ENCODE measurements at regions not wholly inside any gene's neighbourhood (a gene's known extent, or its start where the extent isn't known, plus 50 kb on each side); places are given as distances from the start of the nearest gene placed in this dataset.

- TF ChIP-seq, protein P1, sequence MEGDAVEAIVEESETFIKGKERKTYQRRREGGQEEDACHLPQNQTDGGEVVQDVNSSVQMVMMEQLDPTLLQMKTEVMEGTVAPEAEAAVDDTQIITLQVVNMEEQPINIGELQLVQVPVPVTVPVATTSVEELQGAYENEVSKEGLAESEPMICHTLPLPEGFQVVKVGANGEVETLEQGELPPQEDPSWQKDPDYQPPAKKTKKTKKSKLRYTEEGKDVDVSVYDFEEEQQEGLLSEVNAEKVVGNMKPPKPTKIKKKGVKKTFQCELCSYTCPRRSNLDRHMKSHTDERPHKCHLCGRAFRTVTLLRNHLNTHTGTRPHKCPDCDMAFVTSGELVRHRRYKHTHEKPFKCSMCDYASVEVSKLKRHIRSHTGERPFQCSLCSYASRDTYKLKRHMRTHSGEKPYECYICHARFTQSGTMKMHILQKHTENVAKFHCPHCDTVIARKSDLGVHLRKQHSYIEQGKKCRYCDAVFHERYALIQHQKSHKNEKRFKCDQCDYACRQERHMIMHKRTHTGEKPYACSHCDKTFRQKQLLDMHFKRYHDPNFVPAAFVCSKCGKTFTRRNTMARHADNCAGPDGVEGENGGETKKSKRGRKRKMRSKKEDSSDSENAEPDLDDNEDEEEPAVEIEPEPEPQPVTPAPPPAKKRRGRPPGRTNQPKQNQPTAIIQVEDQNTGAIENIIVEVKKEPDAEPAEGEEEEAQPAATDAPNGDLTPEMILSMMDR (IDR thresholded peaks at IDR 0.05; ENCODE audit: extremely low read depth, low read depth, low read length), result no peak
- H3K4me1 ChIP-seq (ENCODE audit: insufficient read depth, low read length), result peaks cover 18% of the 10 kb centered on the region
- peak overlapping the region; percentile 54 for H3K4me2 ChIP-seq (ENCODE audit: insufficient read depth, low read length)
- no peaks in the 10 kb centered on the region for H3K9me3 ChIP-seq (ENCODE audit: low read depth, low read length)
- H3K79me2 ChIP-seq (ENCODE audit: insufficient read depth, low read length), result no peaks in the 10 kb centered on the region
- no peaks in the 10 kb centered on the region for H3K36me3 ChIP-seq (ENCODE audit: insufficient read depth, low read length)
- H3K27me3 ChIP-seq (ENCODE audit: insufficient read depth, low read length), result no peaks in the 10 kb centered on the region
- no peak for DNase-seq (ENCODE audit: insufficient read length, low spot score, missing footprints)
- H2AFZ ChIP-seq (ENCODE audit: low read length), result peak overlapping the region; percentile 73
- H3K27ac ChIP-seq (ENCODE audit: low read depth, low read length), result peak overlapping the region; percentile 54
- no peaks in the 10 kb centered on the region for H4K20me1 ChIP-seq (ENCODE audit: insufficient read depth, low read length)
- no peak overlapping the region for H3K4me3 ChIP-seq (ENCODE audit: insufficient read depth, low read length)
These were observed 126.0 kb upstream of the TMEM170B start for GRCh38 chr6:11411593-11411992.

DNA sequence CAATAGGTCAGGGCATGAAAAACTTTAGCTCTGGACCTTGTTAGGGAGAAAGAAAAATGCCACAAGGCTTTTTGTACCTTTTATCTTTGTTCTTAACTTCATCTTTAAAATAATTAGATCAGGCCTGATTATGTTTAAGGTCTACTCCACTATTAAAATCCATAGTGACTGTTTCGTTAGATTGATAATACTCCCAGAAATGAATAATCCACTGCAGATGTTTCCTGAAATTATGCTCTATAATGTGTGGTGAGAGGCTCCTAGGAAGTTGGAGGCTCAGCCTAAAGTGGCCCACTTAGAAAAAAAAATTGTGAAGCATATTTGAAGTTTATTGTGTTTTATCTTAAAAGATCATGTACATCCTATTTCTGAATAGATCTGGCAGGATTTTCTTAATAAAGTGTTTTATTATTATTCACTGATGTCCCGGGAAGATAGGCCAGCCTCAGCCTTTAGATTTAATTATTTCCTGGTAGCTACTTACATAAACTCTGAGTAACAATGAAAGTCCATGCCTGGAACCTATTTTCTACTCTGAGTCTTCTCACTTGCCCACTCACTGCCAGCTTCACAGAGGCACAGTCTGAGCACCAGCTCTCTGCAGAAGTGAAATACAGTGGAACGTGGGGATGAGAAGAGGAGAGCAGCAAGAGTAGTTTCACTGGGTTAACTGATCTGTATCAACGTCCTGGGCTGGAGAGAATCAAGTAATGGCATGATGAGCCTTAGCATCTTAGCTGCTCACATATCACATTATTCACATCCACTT, 126.8 kb upstream of the TMEM170B start:
- Histone ChIP-seq H3K4me3 (ENCODE audit: insufficient read depth, low read length) (no peak overlapping the region), H4K20me1 (ENCODE audit: insufficient read depth, low read length) (no peaks in the 10 kb centered on the region), H3K27me3 (ENCODE audit: insufficient read depth, low read length) (no peaks in the 10 kb centered on the region), H2AFZ (ENCODE audit: low read length) (no peak overlapping the region), H3K4me2 (ENCODE audit: insufficient read depth, low read length) (no peak overlapping the region), H3K79me2 (ENCODE audit: insufficient read depth, low read length) (no peaks in the 10 kb centered on the region), H3K27ac (ENCODE audit: low read depth, low read length) (no peak overlapping the region), H3K4me1 (ENCODE audit: insufficient read depth, low read length) (peaks cover 18% of the 10 kb centered on the region), H3K9me3 (ENCODE audit: low read depth, low read length) (no peaks in the 10 kb centered on the region), H3K36me3 (ENCODE audit: insufficient read depth, low read length) (no peaks in the 10 kb centered on the region)
- TF ChIP-seq, protein P1 (IDR thresholded peaks at IDR 0.05; ENCODE audit: extremely low read depth, low read depth, low read length), result no peak
- DNase-seq (ENCODE audit: insufficient read length, low spot score, missing footprints), result no peak

DNA sequence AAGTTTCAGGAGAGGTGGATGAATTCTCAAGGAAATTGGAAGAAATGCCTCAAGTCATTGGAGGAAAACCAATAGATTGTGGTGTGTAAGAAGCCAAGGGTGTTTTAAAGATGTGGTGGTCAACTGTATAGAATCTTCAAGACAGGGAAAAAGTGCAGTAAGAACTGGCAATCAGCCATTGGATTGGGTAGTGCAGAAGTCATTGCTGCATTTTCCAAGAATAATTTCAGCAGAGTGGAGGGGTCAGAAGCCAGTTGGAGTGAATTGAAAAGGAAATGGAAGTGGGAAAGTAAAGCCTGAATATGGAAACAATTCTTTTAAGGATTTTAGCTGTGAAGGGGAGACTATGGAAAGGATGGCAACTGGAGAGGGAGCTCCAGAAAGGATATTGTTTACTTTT, 128.2 kb upstream of the TMEM170B start:
- Histone ChIP-seq H3K9me3 (ENCODE audit: low read depth, low read length) (no peaks in the 10 kb centered on the region), H3K36me3 (ENCODE audit: insufficient read depth, low read length) (no peaks in the 10 kb centered on the region), H3K4me2 (ENCODE audit: insufficient read depth, low read length) (no peak overlapping the region), H3K27me3 (ENCODE audit: insufficient read depth, low read length) (no peaks in the 10 kb centered on the region), H2AFZ (ENCODE audit: low read length) (no peak overlapping the region), H3K4me3 (ENCODE audit: insufficient read depth, low read length) (no peak overlapping the region), H3K79me2 (ENCODE audit: insufficient read depth, low read length) (no peaks in the 10 kb centered on the region), H3K27ac (ENCODE audit: low read depth, low read length) (no peak overlapping the region), H4K20me1 (ENCODE audit: insufficient read depth, low read length) (no peaks in the 10 kb centered on the region), H3K4me1 (ENCODE audit: insufficient read depth, low read length) (peaks cover 18% of the 10 kb centered on the region)
- no peak for DNase-seq (ENCODE audit: insufficient read length, low spot score, missing footprints)
- TF ChIP-seq, protein P1 (IDR thresholded peaks at IDR 0.05; ENCODE audit: extremely low read depth, low read depth, low read length), result no peak

GRCh38 chr6:11407414-11407813, 130.1 kb upstream of the TMEM170B start:
- H3K9me3 ChIP-seq (ENCODE audit: low read depth, low read length), result no peaks in the 10 kb centered on the region
- H3K4me2 ChIP-seq (ENCODE audit: insufficient read depth, low read length), result no peak overlapping the region
- H4K20me1 ChIP-seq (ENCODE audit: insufficient read depth, low read length), result no peaks in the 10 kb centered on the region
- H3K79me2 ChIP-seq (ENCODE audit: insufficient read depth, low read length), result no peaks in the 10 kb centered on the region
- H3K4me3 ChIP-seq (ENCODE audit: insufficient read depth, low read length), result no peak overlapping the region
- H3K36me3 ChIP-seq (ENCODE audit: insufficient read depth, low read length), result no peaks in the 10 kb centered on the region
- no peak overlapping the region for H3K27ac ChIP-seq (ENCODE audit: low read depth, low read length)
- H3K27me3 ChIP-seq (ENCODE audit: insufficient read depth, low read length), result no peaks in the 10 kb centered on the region
- TF ChIP-seq, protein P1 (IDR thresholded peaks at IDR 0.05; ENCODE audit: extremely low read depth, low read depth, low read length), result no peak
- no peak for DNase-seq (ENCODE audit: insufficient read length, low spot score, missing footprints)
- H3K4me1 ChIP-seq (ENCODE audit: insufficient read depth, low read length), result peaks cover 9% of the 10 kb centered on the region
- H2AFZ ChIP-seq (ENCODE audit: low read length), result no peak overlapping the region
